Retinal pigment epithelial cell (primary cell): ENCODE measurements at regions not wholly inside any gene's neighbourhood (a gene's known extent, or its start where the extent isn't known, plus 50 kb on each side); places are given as distances from the start of the nearest gene placed in this dataset.

Experiments used
- DNase-seq: peaks from one replicate; pipeline ENCODE4 v3.0.0-alpha.2; 2010; ENCODE audit warnings: low read depth
- H3K4me3 ChIP-seq: 2 replicates; pipeline ENCODE4 v1.5.1; 2011; ENCODE audit warnings: mild to moderate bottlenecking, low read length, control low read depth, moderate library complexity
- CTCF ChIP-seq: conservative IDR thresholded peaks from 2 replicates; pipeline ENCODE4 v1.5.1; 2011; ENCODE audit warnings: low read depth, low read length, control low read depth, inconsistent platforms

GRCh38 chr14:55819610-55820304 lies 239.8 kb downstream of the KTN1 start:
- no peak overlapping the region for H3K4me3 ChIP-seq
- no peak for TF ChIP-seq CTCF
- no peak for DNase-seq

- TF ChIP-seq CTCF, result no peak
- no peak for DNase-seq
- H3K4me3 ChIP-seq, result no peak overlapping the region
These were observed 242.9 kb downstream of the KTN1 start for GRCh38 chr14:55822906-55823305.

GRCh38 chr14:55832122-55832911 lies 252.3 kb downstream of the KTN1 start:
- no peak overlapping the region for H3K4me3 ChIP-seq
- no peak for TF ChIP-seq CTCF
- no peak for DNase-seq

- DNase-seq, result no peak
- no peak overlapping the region for H3K4me3 ChIP-seq
- no peak for TF ChIP-seq CTCF
These were observed 253.0 kb downstream of the KTN1 start for GRCh38 chr14:55832974-55833373.

- no peak for TF ChIP-seq CTCF
- no peak overlapping the region for H3K4me3 ChIP-seq
- no peak for DNase-seq
These were observed 254.4 kb downstream of the KTN1 start for GRCh38 chr14:55834390-55834789.

GRCh38 chr14:55835985-55836384 lies 256.0 kb downstream of the KTN1 start:
- no peak overlapping the region for H3K4me3 ChIP-seq
- no peak for TF ChIP-seq CTCF
- DNase-seq, result no peak

GRCh38 chr14:55837467-55837866 lies 257.5 kb downstream of the KTN1 start:
- TF ChIP-seq CTCF, result no peak
- no peak for DNase-seq

More at GRCh38 chr14:55837467-55837866, 257.5 kb downstream of the KTN1 start:
- H3K4me3 ChIP-seq, result no peak overlapping the region
